ENCODE measurements at regions not wholly inside any gene's neighbourhood (a gene's known extent, or its start where the extent isn't known, plus 50 kb on each side); places are given as distances from the start of the nearest gene placed in this dataset.
"Not testable (repeated sequence)": the region's sequence is repeated elsewhere in the genome, so short reads cannot be mapped to it uniquely, and the experiment has no call there.

GRCh38 chr14:89531661-89532335 lies 114.8 kb upstream of the FOXN3 start:
- no peak for DNase-seq (ENCODE audit: low spot score)

- no peak for DNase-seq (ENCODE audit: low spot score)
Measured at GRCh38 chr14:89524990-89525667, 108.1 kb upstream of the FOXN3 start.

- DNase-seq (ENCODE audit: low spot score): no peak
Measured at GRCh38 chr14:89524412-89524811, 107.4 kb upstream of the FOXN3 start.

GRCh38 chr14:89521988-89522387 lies 105.0 kb upstream of the FOXN3 start:
- no peak for DNase-seq (ENCODE audit: low spot score)

- DNase-seq (ENCODE audit: low spot score): no peak
Measured at GRCh38 chr14:89519040-89519439, 102.0 kb upstream of the FOXN3 start.

- DNase-seq (ENCODE audit: low spot score): no peak
Measured at GRCh38 chr14:89516173-89516572, 99.1 kb upstream of the FOXN3 start.

- no peak for DNase-seq (ENCODE audit: low spot score)
Measured at GRCh38 chr14:89514601-89515000, 97.6 kb upstream of the FOXN3 start.

GRCh38 chr14:89509891-89510290 lies 92.9 kb upstream of the FOXN3 start:
- DNase-seq (ENCODE audit: low spot score): no peak

- DNase-seq (ENCODE audit: low spot score): no peak
Measured at GRCh38 chr14:89508863-89509262, 91.8 kb upstream of the FOXN3 start.

GRCh38 chr14:89507926-89508460 lies 91.0 kb upstream of the FOXN3 start:
- no peak for DNase-seq (ENCODE audit: low spot score)

GRCh38 chr14:89507521-89507920 lies 90.5 kb upstream of the FOXN3 start:
- no peak for DNase-seq (ENCODE audit: low spot score)

- not testable (repeated sequence) for DNase-seq (ENCODE audit: low spot score)
Measured at GRCh38 chr14:89506891-89507452, 89.9 kb upstream of the FOXN3 start.

GRCh38 chr14:89504602-89505313 lies 87.7 kb upstream of the FOXN3 start:
- no peak for DNase-seq (ENCODE audit: low spot score)

GRCh38 chr14:89504091-89504490 lies 87.1 kb upstream of the FOXN3 start:
- no peak for DNase-seq (ENCODE audit: low spot score)

GRCh38 chr14:89503431-89503996 lies 86.5 kb upstream of the FOXN3 start:
- DNase-seq (ENCODE audit: low spot score): no peak

- DNase-seq (ENCODE audit: low spot score): no peak
Measured at GRCh38 chr14:89502966-89503365, 85.9 kb upstream of the FOXN3 start.

GRCh38 chr14:89501381-89501780 lies 84.3 kb upstream of the FOXN3 start:
- DNase-seq (ENCODE audit: low spot score): no peak

GRCh38 chr14:89500303-89500702 lies 83.3 kb upstream of the FOXN3 start:
- DNase-seq (ENCODE audit: low spot score): no peak

- DNase-seq (ENCODE audit: low spot score): no peak
Measured at GRCh38 chr14:89498878-89499277, 81.8 kb upstream of the FOXN3 start.

GRCh38 chr14:89495718-89496117 lies 78.7 kb upstream of the FOXN3 start:
- DNase-seq (ENCODE audit: low spot score): no peak

GRCh38 chr14:89493877-89494634 lies 77.0 kb upstream of the FOXN3 start:
- DNase-seq (ENCODE audit: low spot score): no peak
